ENCODE measurements at regions not wholly inside any gene's neighbourhood (a gene's known extent, or its start where the extent isn't known, plus 50 kb on each side); places are given as distances from the start of the nearest gene placed in this dataset.
"Not testable (repeated sequence)": the region's sequence is repeated elsewhere in the genome, so short reads cannot be mapped to it uniquely, and the experiment has no call there.

DNA sequence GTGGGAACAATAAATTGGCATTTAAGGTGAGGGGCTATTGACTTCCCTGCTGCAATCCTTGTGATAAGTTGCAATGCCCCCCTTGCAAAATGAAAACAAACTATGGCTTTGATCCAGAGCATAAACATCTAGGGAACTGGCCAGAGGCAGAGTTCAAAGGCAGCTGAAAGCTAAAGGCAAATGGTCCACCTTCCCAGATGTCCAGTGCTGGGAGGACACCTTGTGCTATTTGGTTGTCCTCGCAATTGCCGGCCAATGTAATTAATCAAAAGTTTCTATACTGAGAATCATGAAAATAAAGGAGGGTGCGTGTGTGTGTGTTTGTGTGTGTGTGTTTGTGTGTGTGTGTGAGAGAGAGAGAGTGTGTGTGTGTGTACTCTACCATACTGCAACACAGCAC is 337.4 kb downstream of the CBLN4 start:
- Mint-ChIP-seq H3K9me3 (peaks cover 16% of the 10 kb centered on the region), H3K36me3 (ENCODE audit: low read depth) (no peaks in the 10 kb centered on the region), H3K27me3 (ENCODE audit: insufficient read depth) (no peaks in the 10 kb centered on the region), H3K27ac (no peak overlapping the region), H3K4me1 (ENCODE audit: low read depth) (no peaks in the 10 kb centered on the region), H3K4me3 (no peak overlapping the region)
- DNase-seq (ENCODE audit: low spot score), result no peak
- intact Hi-C loops (cut with micrococcal nuclease), result no loop called here

- Mint-ChIP-seq H3K4me1 (ENCODE audit: low read depth) (no peaks in the 10 kb centered on the region), H3K9me3 (peaks cover 21% of the 10 kb centered on the region), H3K4me3 (no peak overlapping the region), H3K27ac (no peak overlapping the region), H3K27me3 (ENCODE audit: insufficient read depth) (no peaks in the 10 kb centered on the region), H3K36me3 (ENCODE audit: low read depth) (no peaks in the 10 kb centered on the region)
- intact Hi-C loops (cut with micrococcal nuclease), result no loop called here
- DNase-seq (ENCODE audit: low spot score), result no peak
Measured at GRCh38 chr20:55667024-55667423, 338.3 kb downstream of the CBLN4 start.

DNA sequence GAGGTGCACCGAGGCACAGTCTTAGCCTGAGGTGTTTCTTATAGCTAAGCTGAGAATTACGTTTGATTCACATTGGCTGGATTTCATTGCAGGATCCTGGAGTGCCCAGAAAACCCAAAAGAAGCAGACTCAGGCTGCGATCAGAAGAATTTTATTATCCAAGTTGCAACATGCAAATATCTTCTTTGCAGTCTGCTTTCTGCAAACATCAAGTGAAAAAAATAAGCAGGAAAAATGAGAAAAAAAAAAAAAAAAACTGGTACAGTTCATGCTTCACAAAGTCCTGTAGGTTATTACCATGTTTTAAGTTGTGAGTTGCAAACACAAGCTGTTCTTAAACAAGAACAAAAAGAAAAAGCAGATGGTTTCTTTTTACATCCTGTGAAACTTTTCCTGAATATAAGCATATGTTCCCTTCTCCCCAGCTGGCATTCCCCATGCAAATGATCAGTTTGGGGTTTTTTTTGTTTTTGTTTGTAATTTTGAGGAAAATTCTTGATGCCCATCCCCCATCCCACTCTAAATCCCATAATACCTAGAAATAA is 349.0 kb downstream of the CBLN4 start:
- no peaks in the 10 kb centered on the region for H3K36me3 Mint-ChIP-seq (ENCODE audit: low read depth)
- H3K27ac Mint-ChIP-seq, result no peak overlapping the region
- no peaks in the 10 kb centered on the region for H3K4me1 Mint-ChIP-seq (ENCODE audit: low read depth)
- H3K4me3 Mint-ChIP-seq, result no peak overlapping the region
- peaks cover 3% of the 10 kb centered on the region for H3K9me3 Mint-ChIP-seq
- intact Hi-C loops (cut with micrococcal nuclease), result no loop called here
- no peaks in the 10 kb centered on the region for H3K27me3 Mint-ChIP-seq (ENCODE audit: insufficient read depth)
- DNase-seq (ENCODE audit: low spot score), result no peak

- intact Hi-C loops (cut with micrococcal nuclease), result no loop called here
- no peaks in the 10 kb centered on the region for H3K36me3 Mint-ChIP-seq (ENCODE audit: low read depth)
- no peaks in the 10 kb centered on the region for H3K4me1 Mint-ChIP-seq (ENCODE audit: low read depth)
- DNase-seq (ENCODE audit: low spot score), result no peak
- H3K27me3 Mint-ChIP-seq (ENCODE audit: insufficient read depth), result no peaks in the 10 kb centered on the region
- no peak overlapping the region for H3K27ac Mint-ChIP-seq
- H3K9me3 Mint-ChIP-seq, result peaks cover 18% of the 10 kb centered on the region
- no peak overlapping the region for H3K4me3 Mint-ChIP-seq
Measured at GRCh38 chr20:55650657-55651360, 354.5 kb downstream of the CBLN4 start.

DNA sequence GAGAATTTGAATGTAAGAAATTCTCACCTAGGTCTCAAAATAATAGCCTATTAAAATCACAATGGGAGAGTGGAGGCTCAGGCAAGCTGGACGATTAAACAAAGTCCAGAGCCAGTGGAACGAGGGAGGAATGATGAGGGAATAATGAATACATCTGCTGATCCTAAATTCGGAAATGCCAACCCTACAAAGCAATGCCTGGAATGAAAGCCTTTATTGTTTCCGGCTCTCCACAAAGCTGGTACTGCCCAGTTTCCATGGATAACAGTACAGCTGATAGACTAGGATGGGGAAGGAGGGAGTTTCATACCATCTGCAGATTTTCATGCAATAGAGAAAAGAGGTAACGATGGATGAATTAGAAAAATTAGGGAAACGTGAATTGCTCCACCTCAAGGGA is 356.1 kb downstream of the CBLN4 start:
- Mint-ChIP-seq H3K27ac (no peak overlapping the region), H3K4me1 (ENCODE audit: low read depth) (no peaks in the 10 kb centered on the region), H3K36me3 (ENCODE audit: low read depth) (no peaks in the 10 kb centered on the region), H3K4me3 (no peak overlapping the region), H3K27me3 (ENCODE audit: insufficient read depth) (no peaks in the 10 kb centered on the region), H3K9me3 (peaks cover 18% of the 10 kb centered on the region)
- DNase-seq (ENCODE audit: low spot score), result no peak
- intact Hi-C loops (cut with micrococcal nuclease), result no loop called here

- Mint-ChIP-seq H3K27me3 (ENCODE audit: insufficient read depth) (no peaks in the 10 kb centered on the region), H3K4me3 (no peak overlapping the region), H3K36me3 (ENCODE audit: low read depth) (no peaks in the 10 kb centered on the region), H3K9me3 (peaks cover 18% of the 10 kb centered on the region), H3K27ac (no peak overlapping the region), H3K4me1 (ENCODE audit: low read depth) (no peaks in the 10 kb centered on the region)
- no peak for DNase-seq (ENCODE audit: low spot score)
- intact Hi-C loops (cut with micrococcal nuclease), result no loop called here
Measured at GRCh38 chr20:55646851-55647250, 358.5 kb downstream of the CBLN4 start.

GRCh38 chr20:55641497-55641896 is 363.8 kb downstream of the CBLN4 start:
- Mint-ChIP-seq H3K27me3 (ENCODE audit: insufficient read depth) (no peaks in the 10 kb centered on the region), H3K36me3 (ENCODE audit: low read depth) (no peaks in the 10 kb centered on the region), H3K4me3 (no peak overlapping the region), H3K27ac (no peak overlapping the region), H3K9me3 (peaks cover 6% of the 10 kb centered on the region), H3K4me1 (ENCODE audit: low read depth) (no peaks in the 10 kb centered on the region)
- no peak for DNase-seq (ENCODE audit: low spot score)
- intact Hi-C loops (cut with micrococcal nuclease), result no loop called here

DNA sequence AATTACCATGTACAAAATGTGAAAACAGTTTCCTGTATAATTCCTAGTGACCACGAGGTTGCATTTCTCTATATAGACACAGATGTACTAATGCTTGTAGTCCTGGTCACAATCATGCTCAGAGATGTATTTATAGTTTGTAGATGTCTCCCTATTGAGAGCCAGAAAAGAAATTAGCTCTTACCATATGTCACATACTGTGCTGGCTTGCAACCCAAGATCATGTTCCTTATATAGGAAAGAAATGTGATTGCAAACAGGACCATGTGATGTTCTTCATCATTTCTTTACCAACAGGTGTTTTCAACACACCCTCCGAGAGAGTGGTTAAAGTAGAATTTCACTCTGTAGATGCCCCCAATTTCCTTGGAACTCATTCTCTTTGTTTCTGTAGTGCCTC is 369.4 kb downstream of the CBLN4 start:
- Mint-ChIP-seq H3K27ac (no peak overlapping the region), H3K27me3 (ENCODE audit: insufficient read depth) (no peaks in the 10 kb centered on the region), H3K4me1 (ENCODE audit: low read depth) (no peaks in the 10 kb centered on the region), H3K36me3 (ENCODE audit: low read depth) (no peaks in the 10 kb centered on the region), H3K4me3 (no peak overlapping the region), H3K9me3 (peaks cover 12% of the 10 kb centered on the region)
- intact Hi-C loops (cut with micrococcal nuclease), result no loop called here
- DNase-seq (ENCODE audit: low spot score), result no peak

DNA sequence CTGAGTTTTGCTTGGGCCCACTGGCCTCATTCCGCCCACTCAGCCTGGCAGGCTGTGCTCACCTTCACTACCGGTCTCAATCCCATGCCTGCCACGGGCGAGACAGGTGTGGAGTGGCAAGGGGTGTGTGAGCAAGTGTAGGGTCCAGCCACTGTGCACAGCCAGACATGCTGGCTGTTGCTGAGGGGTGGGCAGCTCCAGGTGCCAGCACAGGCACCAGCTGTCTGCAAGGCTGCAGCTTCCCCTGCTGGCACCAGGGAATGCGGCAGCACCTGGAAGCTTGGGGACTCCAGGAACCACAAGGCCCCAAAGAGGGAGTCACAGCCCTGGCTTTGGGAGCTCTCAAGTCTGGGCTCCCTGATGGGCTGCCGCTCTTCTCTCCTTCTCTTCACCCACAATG is 372.7 kb downstream of the CBLN4 start:
- Mint-ChIP-seq H3K36me3 (ENCODE audit: low read depth) (no peaks in the 10 kb centered on the region), H3K9me3 (peaks cover 14% of the 10 kb centered on the region), H3K4me1 (ENCODE audit: low read depth) (no peaks in the 10 kb centered on the region), H3K4me3 (no peak overlapping the region), H3K27ac (no peak overlapping the region), H3K27me3 (ENCODE audit: insufficient read depth) (no peaks in the 10 kb centered on the region)
- intact Hi-C loops (cut with micrococcal nuclease), result no loop called here
- no peak for DNase-seq (ENCODE audit: low spot score)

- H3K4me3 Mint-ChIP-seq; H3K36me3 Mint-ChIP-seq (ENCODE audit: low read depth); H3K27me3 Mint-ChIP-seq (ENCODE audit: insufficient read depth); H3K27ac Mint-ChIP-seq; DNase-seq (ENCODE audit: low spot score); H3K4me1 Mint-ChIP-seq (ENCODE audit: low read depth); intact Hi-C loops (cut with micrococcal nuclease); H3K9me3 Mint-ChIP-seq: not testable (repeated sequence)
Measured at GRCh38 chr20:55629143-55629542, 376.2 kb downstream of the CBLN4 start.

- no peak for DNase-seq (ENCODE audit: low spot score)
- Mint-ChIP-seq H3K4me3 (no peak overlapping the region), H3K4me1 (ENCODE audit: low read depth) (no peaks in the 10 kb centered on the region), H3K9me3 (peaks cover 8% of the 10 kb centered on the region), H3K27ac (no peak overlapping the region), H3K27me3 (ENCODE audit: insufficient read depth) (no peaks in the 10 kb centered on the region), H3K36me3 (ENCODE audit: low read depth) (no peaks in the 10 kb centered on the region)
- intact Hi-C loops (cut with micrococcal nuclease), result no loop called here
Measured at GRCh38 chr20:55626716-55627115, 378.6 kb downstream of the CBLN4 start.

DNA sequence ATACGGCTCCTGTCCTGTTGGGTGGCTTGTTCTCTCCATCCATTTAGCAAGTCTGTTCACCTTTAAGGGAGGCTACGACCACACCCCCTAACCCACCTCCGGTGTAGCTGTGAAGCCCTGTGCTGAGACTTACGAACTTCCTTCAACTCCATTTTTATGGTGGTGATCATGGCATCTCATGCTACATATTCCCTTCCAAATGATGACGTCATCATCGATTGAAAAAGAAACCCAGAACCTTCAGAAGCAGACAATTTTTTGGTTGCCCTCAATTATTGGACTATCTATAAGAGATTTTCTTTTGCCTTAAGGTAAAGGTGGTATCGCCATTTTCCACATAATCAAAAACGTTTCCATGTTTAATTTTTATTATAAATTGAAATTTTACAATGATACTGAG is 389.0 kb downstream of the CBLN4 start:
- Mint-ChIP-seq H3K27me3 (ENCODE audit: insufficient read depth) (no peaks in the 10 kb centered on the region), H3K4me3 (no peak overlapping the region), H3K4me1 (ENCODE audit: low read depth) (no peaks in the 10 kb centered on the region), H3K27ac (no peak overlapping the region), H3K9me3 (peaks cover 33% of the 10 kb centered on the region), H3K36me3 (ENCODE audit: low read depth) (no peaks in the 10 kb centered on the region)
- intact Hi-C loops (cut with micrococcal nuclease), result no loop called here
- no peak for DNase-seq (ENCODE audit: low spot score)

GRCh38 chr20:55615818-55616217 is 389.5 kb downstream of the CBLN4 start:
- no peaks in the 10 kb centered on the region for H3K27me3 Mint-ChIP-seq (ENCODE audit: insufficient read depth)
- DNase-seq (ENCODE audit: low spot score), result no peak
- no peak overlapping the region for H3K4me3 Mint-ChIP-seq
- H3K9me3 Mint-ChIP-seq, result peaks cover 34% of the 10 kb centered on the region
- intact Hi-C loops (cut with micrococcal nuclease), result no loop called here
- H3K4me1 Mint-ChIP-seq (ENCODE audit: low read depth), result no peaks in the 10 kb centered on the region
- no peak overlapping the region for H3K27ac Mint-ChIP-seq
- H3K36me3 Mint-ChIP-seq (ENCODE audit: low read depth), result no peaks in the 10 kb centered on the region

DNA sequence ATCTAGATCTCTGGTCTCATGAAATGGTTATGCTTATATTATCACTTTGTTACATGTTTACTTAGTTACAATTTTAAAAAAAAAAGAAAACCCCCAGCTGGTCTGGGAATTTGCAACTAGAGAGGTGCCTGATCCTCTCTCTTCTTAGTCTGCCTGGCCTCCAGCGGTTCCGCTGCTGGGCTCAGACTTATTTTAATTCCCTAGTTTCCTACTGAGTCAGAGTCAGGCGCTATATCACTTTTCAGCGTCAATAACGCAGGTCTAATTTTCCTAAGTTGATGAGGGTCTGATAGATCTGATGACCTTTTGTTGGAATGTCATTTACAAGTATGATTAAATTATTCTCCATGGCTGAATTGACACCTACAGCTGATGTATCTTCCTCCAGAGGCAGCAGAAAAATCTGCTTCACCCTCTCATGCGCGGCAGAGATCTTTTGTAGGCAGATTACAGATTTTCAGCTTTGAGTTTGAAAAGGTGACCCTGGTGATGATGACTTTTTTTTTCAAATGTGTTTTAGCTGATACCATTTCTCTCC is 391.0 kb downstream of the CBLN4 start:
- H3K4me3 Mint-ChIP-seq, result no peak overlapping the region
- no peaks in the 10 kb centered on the region for H3K4me1 Mint-ChIP-seq (ENCODE audit: low read depth)
- intact Hi-C loops (cut with micrococcal nuclease), result no loop called here
- H3K9me3 Mint-ChIP-seq, result peaks cover 29% of the 10 kb centered on the region
- H3K36me3 Mint-ChIP-seq (ENCODE audit: low read depth), result no peaks in the 10 kb centered on the region
- H3K27ac Mint-ChIP-seq, result no peak overlapping the region
- DNase-seq (ENCODE audit: low spot score), result no peak
- H3K27me3 Mint-ChIP-seq (ENCODE audit: insufficient read depth), result no peaks in the 10 kb centered on the region

Measured in activated T-helper 1 cell treated with anti-CD3 and anti-CD28 coated beads, Interleukin-12 subunit alpha, Interleukin-12 subunit beta, Interleukin-2, Interleukin-4 antibody, amounts not matched to agents 30 ng/mL and 10 ng/mL and 1 ng/mL, durations not matched to agents 14 hours and 24 hours and 36 hours (primary cell).